ENCODE measurements at regions not wholly inside any gene's neighbourhood (a gene's known extent, or its start where the extent isn't known, plus 50 kb on each side); places are given as distances from the start of the nearest gene placed in this dataset.

DNA sequence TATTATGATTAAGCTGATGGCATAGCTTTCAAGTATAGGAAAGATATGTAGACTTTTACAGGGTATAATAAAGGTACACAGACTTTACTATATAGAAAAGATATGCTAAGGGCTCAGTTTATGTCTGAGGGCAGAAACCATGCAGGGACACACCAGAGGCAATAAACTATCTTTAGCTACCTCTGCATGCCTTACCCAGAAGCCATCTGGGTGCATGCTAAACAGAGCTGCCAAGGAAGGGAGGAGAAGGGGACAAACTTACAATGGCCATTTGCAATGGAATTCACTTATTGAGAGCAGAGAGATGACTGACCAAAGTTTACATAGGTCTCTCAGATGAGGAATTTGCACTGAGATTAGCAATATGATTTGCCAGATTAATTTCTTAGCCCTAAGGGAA lies 143.1 kb upstream of the NR4A3 start:
- no peak for TF ChIP-seq CTCF (IDR thresholded peaks at IDR 0.05; ENCODE audit: low read length)
- no peak for TF ChIP-seq EZH2 (IDR thresholded peaks at IDR 0.05; ENCODE audit: borderline replicate concordance, low read length)
